IPS-NIHi11 (cell line): ENCODE measurements at regions not wholly inside any gene's neighbourhood (a gene's known extent, or its start where the extent isn't known, plus 50 kb on each side); places are given as distances from the start of the nearest gene placed in this dataset.

ENCODE experiments used
- DNase-seq: peaks from one replicate; pipeline ENCODE4 v3.0.0; 2012; ENCODE audit warnings: mixed read lengths, low spot score

GRCh38 chr12:93243689-93244513, 133.8 kb upstream of the NUDT4 start:
- DNase-seq: no peak

DNA sequence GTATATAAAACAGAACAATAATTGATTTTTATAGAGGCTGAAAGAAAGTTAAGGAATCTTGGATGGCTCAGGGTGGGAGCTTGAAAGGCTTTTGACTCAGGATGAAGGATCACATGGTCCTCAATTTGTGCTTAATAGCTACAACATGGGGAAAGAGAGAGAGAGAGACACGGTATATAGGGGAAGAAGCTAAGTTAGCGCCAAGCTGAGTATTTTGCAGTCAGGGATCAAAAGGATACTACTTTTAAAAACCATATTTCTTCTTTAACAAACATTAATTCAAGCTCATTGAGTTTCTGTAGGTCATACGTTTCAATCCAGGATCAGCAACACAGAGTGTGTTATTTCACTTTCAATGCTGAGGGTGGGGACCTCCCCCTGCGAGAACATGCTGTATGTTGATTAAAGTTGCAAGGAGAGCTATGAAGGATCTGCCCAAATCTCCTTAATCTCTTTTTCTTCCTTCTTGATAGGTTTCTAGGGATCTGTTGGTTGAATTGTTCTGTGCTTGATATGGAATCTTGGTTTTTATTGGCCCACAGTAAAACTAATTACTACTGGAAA, 133.1 kb upstream of the NUDT4 start:
- DNase-seq: no peak

- DNase-seq: no peak
These were observed 132.2 kb upstream of the NUDT4 start for GRCh38 chr12:93245543-93245942.

- no peak for DNase-seq
These were observed 130.3 kb upstream of the NUDT4 start for GRCh38 chr12:93247313-93247991.

GRCh38 chr12:93252221-93252620, 125.5 kb upstream of the NUDT4 start:
- no peak for DNase-seq

- no peak for DNase-seq
These were observed 122.8 kb upstream of the NUDT4 start for GRCh38 chr12:93254911-93255310.

- DNase-seq: no peak
These were observed 121.3 kb upstream of the NUDT4 start for GRCh38 chr12:93256256-93256969.

DNA sequence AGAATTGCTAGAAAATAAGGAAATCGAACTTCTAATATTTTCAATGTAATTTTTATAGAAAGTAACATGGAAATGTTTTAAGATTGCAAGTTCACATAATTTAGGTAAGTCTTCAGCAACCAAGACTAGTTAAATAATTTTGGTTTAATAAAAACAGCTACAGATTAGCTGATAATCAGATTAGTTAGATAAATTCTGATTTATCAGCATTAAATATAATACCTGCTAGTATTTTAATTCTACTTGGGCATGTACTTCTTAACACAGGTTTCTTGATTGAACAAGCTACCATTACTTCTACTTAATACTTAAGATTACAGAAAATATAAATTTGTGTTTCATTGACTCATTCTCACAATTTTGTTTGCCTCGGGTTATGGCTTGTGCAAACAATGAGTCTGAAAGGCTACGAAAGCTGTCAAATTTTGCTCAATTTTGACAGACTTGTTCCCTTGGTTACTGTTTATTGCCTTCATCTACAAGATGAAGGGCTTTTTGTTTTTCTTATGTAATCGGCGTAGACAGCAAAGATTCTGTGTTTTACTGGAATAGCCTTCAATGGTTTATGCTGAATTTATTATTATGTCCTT, 116.1 kb upstream of the NUDT4 start:
- DNase-seq: no peak

DNA sequence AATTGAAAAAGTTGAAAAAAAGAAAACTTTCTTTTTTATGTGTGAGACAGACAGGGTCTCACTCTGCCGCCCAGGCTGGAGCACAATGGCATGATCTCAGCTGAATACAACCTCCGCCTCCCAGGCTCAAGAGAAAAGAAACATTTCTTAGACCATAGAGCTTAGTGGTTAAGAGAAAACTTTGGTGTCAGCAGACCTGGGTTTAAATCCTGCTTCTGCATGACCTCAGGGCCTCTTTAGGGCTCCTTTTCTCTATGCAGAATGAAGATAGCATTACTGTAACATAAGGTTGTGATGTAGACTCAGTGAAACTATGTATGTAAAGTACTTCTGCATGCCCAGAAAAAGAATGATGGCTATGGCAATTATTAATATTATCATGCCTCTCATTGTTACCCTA, 104.7 kb upstream of the NUDT4 start:
- no peak for DNase-seq

GRCh38 chr12:93273834-93274564, 103.7 kb upstream of the NUDT4 start:
- no peak for DNase-seq

GRCh38 chr12:93274937-93275336, 102.8 kb upstream of the NUDT4 start:
- no peak for DNase-seq

- no peak for DNase-seq
These were observed 102.1 kb upstream of the NUDT4 start for GRCh38 chr12:93275589-93275988.

GRCh38 chr12:93279565-93280412, 97.9 kb upstream of the NUDT4 start:
- peak; percentile 34 for DNase-seq

GRCh38 chr12:93287149-93287548, 90.6 kb upstream of the NUDT4 start:
- DNase-seq: no peak

- no peak for DNase-seq
These were observed 89.1 kb upstream of the NUDT4 start for GRCh38 chr12:93288626-93289025.

DNA sequence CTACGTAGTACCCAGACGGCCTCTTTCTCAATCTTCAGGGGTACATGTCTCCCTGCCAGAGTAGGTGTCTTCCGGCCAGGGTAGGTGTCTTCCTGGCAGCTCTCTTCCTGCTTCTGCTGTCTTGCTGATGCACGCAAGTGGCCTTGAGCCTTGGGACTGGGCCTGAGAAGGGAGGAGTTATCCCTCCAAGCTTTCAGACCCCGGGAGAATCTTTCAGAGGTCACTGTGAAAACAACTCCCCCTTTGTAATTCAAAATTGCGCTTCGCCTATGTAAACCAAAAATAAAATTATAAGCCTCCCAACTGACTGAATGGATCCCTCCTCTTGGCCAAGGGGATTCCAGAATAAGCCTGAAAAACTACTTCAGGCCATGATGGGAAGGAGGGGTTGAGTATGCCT, 87.3 kb upstream of the NUDT4 start:
- no peak for DNase-seq

GRCh38 chr12:93292213-93292612, 85.5 kb upstream of the NUDT4 start:
- DNase-seq: no peak

DNA sequence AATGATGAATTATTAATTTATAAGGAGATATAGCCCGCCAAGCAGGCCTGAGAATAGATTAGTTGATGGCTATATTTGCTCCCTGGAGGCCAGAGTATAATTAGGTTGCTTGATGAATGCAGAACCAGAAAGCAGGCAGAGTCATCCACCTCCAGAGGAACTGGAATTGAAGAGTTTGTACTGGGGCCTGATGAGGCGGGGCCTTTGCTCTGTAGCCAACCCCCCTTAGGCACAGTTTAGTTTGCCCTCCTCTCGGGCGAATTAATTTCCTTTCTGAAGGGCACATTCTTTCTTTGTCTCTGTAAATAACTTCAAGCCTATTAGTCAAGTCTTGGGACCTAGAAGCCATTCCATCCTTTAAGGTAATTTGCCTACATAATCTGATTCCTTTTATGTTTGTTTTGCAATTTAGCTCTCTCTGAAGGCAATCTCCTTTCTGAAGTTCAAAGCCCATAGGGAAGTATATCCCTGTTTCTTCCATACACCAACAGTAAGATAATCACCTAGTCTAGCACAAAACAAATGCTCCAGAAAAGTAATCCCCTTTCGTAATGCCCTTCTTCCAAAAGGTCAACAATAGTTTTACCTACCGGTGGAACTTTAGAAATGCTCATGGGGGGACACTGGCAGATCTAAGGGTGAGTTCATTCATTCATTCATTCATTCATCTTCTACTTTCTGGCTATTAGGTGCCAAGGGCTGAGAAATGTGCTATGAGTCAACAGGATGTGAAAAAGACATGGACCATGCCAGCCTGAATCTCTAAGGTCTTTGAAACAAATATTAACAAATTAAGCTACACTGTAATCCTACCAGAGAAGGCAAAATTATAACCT, 84.8 kb upstream of the NUDT4 start:
- no peak for DNase-seq

DNA sequence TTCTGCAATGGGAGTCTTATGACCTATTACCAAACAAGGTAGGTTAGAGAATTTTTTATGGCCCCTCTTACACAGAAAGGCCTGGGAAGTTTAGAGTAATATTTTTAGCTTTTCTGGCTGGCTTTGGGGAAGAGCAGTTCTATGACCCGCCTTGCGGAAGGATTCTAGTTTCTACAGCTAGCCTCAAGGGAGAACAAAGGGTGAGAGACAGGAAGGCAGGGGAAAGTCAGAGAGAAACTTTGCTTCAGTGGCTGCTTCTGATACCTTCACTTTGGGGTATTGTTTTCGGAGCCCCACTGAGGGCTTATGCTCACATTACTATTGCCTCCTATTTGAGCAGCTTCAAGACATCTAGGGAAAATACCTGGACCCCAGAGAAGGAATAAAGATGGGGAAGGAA, 80.7 kb upstream of the NUDT4 start:
- no peak for DNase-seq

DNA sequence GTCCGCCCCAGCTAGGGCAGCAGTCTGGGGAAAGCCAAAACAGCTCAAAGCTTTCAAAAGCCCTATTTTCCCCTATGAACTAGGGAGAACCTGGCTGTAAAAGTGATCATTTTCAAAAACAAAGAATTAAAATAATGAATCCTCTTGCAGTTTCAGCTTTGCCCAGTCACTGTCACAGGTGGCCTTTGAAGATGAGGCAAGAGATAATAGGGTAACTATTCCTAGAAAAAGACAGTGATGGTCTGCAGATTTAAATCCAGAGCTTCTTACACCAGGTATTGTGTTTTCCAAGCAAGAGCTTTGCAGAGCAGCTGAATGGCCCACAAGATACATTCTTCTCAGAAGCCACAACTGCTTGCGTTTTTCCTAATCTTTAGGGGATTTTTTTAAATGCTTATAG, 80.2 kb upstream of the NUDT4 start:
- no peak for DNase-seq
